IMR-90 (cell line): ENCODE measurements at regions not wholly inside any gene's neighbourhood (a gene's known extent, or its start where the extent isn't known, plus 50 kb on each side); places are given as distances from the start of the nearest gene placed in this dataset.
A peak's percentile ranks its signal among the peaks of the same experiment; 100 is the strongest.

Experiments
- ATAC-seq: fragments of 200-7000 bp; cut with Tn5 transposase; 2 replicates; pipeline ENCODE4 v1.9.1; 2020; ENCODE audit warnings: low read depth, mild to moderate bottlenecking, moderate library complexity
- BruUV-seq: library from RNA; stranded (reverse); fragments of 400-500 nt; replicated peaks from 2 replicates; lab custom pipeline; 2021; lab: Mats Ljungman, UMichigan
- CTCF ChIA-PET: fragments of 300-600 bp; formaldehyde crosslinking; extraction: SDS; loops from one replicate; lab custom pipeline; 2021; ENCODE audit warnings: antibody characterized with exemption; lab: Yijun Ruan, JAX
- POLR2A ChIA-PET: fragments of 300-600 bp; sonication (Branson Sonifier 250); formaldehyde crosslinking; loops from one replicate; lab custom pipeline; 2022; ENCODE audit warnings: antibody characterized with exemption; ENCODE audit not compliant: unreplicated experiment; lab: Charles Lee
- DNase-seq: peaks from one replicate; pipeline ENCODE4 v3.0.0; 2013
- H2AFZ ChIP-seq: replicated peaks from 2 replicates; pipeline ENCODE3; 2013; ENCODE audit warnings: low read length, mild to moderate bottlenecking; ENCODE audit not compliant: poor library complexity
- H2AK5ac ChIP-seq: 2 replicates; pipeline ENCODE4 v1.6.1; 2013; ENCODE audit warnings: low read depth, low read length, inconsistent platforms
- H2AK9ac ChIP-seq: replicated peaks from 2 replicates; pipeline ENCODE3; 2013; ENCODE audit warnings: mild to moderate bottlenecking, low read depth, low read length, moderate library complexity; ENCODE audit not compliant: poor library complexity
- H2BK120ac ChIP-seq: 2 replicates; pipeline ENCODE4 v1.6.1; 2013; ENCODE audit warnings: low read depth, low read length, inconsistent platforms
- H2BK15ac ChIP-seq: 3 replicates; pipeline ENCODE4 v1.6.1; 2013; ENCODE audit warnings: low read depth, low read length, inconsistent platforms
- H2BK20ac ChIP-seq: 2 replicates; pipeline ENCODE4 v1.6.1; 2013; ENCODE audit warnings: low read depth, mild to moderate bottlenecking, inconsistent platforms, low read length, moderate library complexity
- H2BK5ac ChIP-seq: 2 replicates; pipeline ENCODE4 v1.6.1; 2013; ENCODE audit warnings: mild to moderate bottlenecking, low read depth, low read length, inconsistent platforms; ENCODE audit not compliant: poor library complexity, severe bottlenecking
- H3K14ac ChIP-seq: replicated peaks from 2 replicates; pipeline ENCODE4 v1.6.1; 2013; ENCODE audit warnings: low read depth, low read length, inconsistent platforms
- H3K18ac ChIP-seq: 2 replicates; pipeline ENCODE4 v1.6.1; 2013; ENCODE audit warnings: low read depth, low read length, control low read depth
- H3K23ac ChIP-seq: 2 replicates; pipeline ENCODE4 v1.6.1; 2013; ENCODE audit warnings: low read depth, low read length, inconsistent platforms
- H3K27ac ChIP-seq: 2 replicates; pipeline ENCODE4 v1.5.1; 2013; ENCODE audit warnings: mild to moderate bottlenecking, control low read depth, low read length; ENCODE audit not compliant: insufficient read depth
- H3K27me3 ChIP-seq: 2 replicates; pipeline ENCODE4 v1.6.1; 2013; ENCODE audit warnings: low read length; ENCODE audit not compliant: control insufficient read depth, insufficient read depth
- H3K36me3 ChIP-seq: 2 replicates; pipeline ENCODE4 v1.6.1; 2013; ENCODE audit warnings: low read length, mixed read lengths; ENCODE audit not compliant: control insufficient read depth, insufficient read depth
- H3K4ac ChIP-seq: 2 replicates; pipeline ENCODE4 v1.6.1; 2013; ENCODE audit warnings: low read depth, low read length, inconsistent platforms
- H3K4me1 ChIP-seq: 2 replicates; pipeline ENCODE4 v1.6.1; 2013; ENCODE audit warnings: low read length, mixed read lengths; ENCODE audit not compliant: control insufficient read depth, insufficient read depth
- H3K4me2 ChIP-seq: 2 replicates; pipeline ENCODE4 v1.6.1; 2013; ENCODE audit warnings: low read depth, mild to moderate bottlenecking, control low read depth, low read length, moderate library complexity
- H3K4me3 ChIP-seq: 2 replicates; pipeline ENCODE4 v1.5.1; 2013; ENCODE audit warnings: low read depth, mild to moderate bottlenecking, control low read depth, low read length, moderate library complexity; ENCODE audit not compliant: insufficient read depth
- H3K56ac ChIP-seq: 2 replicates; pipeline ENCODE4 v1.6.1; 2013; ENCODE audit warnings: low read length, inconsistent platforms; ENCODE audit not compliant: insufficient read depth; ENCODE audit errors: extremely low read depth
- H3K79me1 ChIP-seq, 2 experiments: 2 replicates each; pipeline ENCODE4 v1.6.1; 2013; ENCODE audit warnings: low read length in 2 of 2, inconsistent platforms in 1 of 2, low read depth in 1 of 2
- H3K9ac ChIP-seq: 2 replicates; pipeline ENCODE4 v1.6.1; 2013; ENCODE audit warnings: low read depth, low read length, control low read depth
- H3K9me1 ChIP-seq: 2 replicates; pipeline ENCODE4 v1.6.1; 2013; ENCODE audit warnings: low read length, inconsistent platforms; ENCODE audit not compliant: insufficient read depth
- H3K9me3 ChIP-seq: 2 replicates; pipeline ENCODE4 v1.6.1; 2013; ENCODE audit warnings: low read length; ENCODE audit not compliant: control insufficient read depth, insufficient read depth
- H4K20me1 ChIP-seq: 2 replicates; pipeline ENCODE4 v1.6.1; 2013; ENCODE audit warnings: low read length, inconsistent platforms; ENCODE audit not compliant: insufficient read depth
- H4K5ac ChIP-seq: 2 replicates; pipeline ENCODE4 v1.6.1; 2013; ENCODE audit warnings: mild to moderate bottlenecking, low read depth, low read length, control low read depth
- H4K8ac ChIP-seq, 2 experiments: 2 replicates each; pipeline ENCODE4 v1.6.1; 2013; ENCODE audit warnings: low read depth in 2 of 2, low read length in 2 of 2, control low read depth in 1 of 2, inconsistent platforms in 1 of 2
- H4K91ac ChIP-seq: 2 replicates; pipeline ENCODE4 v1.6.1; 2013; ENCODE audit warnings: low read depth, low read length, inconsistent platforms; ENCODE audit not compliant: insufficient read depth
- FOS ChIP-seq: fragments of 150-350 bp; IDR thresholded peaks from 2 replicates; pipeline ENCODE4 v1.6.1; 2016; ENCODE audit warnings: low read depth, low read length
- POLR2A ChIP-seq: IDR thresholded peaks from 2 replicates; pipeline ENCODE4 v1.6.1; 2012; ENCODE audit warnings: mild to moderate bottlenecking, low read depth, low read length
- WGBS, 2 experiments: methylation state at CpG; one replicate each; pipeline versions ENCODE4 v1.1.5 to v1.1.7; 2013; ENCODE audit warnings: missing lambda C conversion rate in 2 of 2; ENCODE audit not compliant: insufficient read length in 1 of 2; ENCODE audit errors: extremely low coverage in 2 of 2; 5-methylcytosine and 5-hydroxymethylcytosine counted together
- dilution Hi-C: fragments of 300-500 bp; cut with HindIII; formaldehyde crosslinking; loops from one replicate; pipeline ENCODE4 v1.14.3; 2018; ENCODE audit warnings: low sequenced_read_pairs; ENCODE audit not compliant: unreplicated experiment
- in situ Hi-C: fragments of 300-500 bp; cut with MboI; formaldehyde crosslinking; loops from 3 replicates; pipeline ENCODE4 v1.14.3; 2019; ENCODE audit warnings: low sequenced_read_pairs, inconsistent platforms, mixed read lengths
- intact Hi-C: fragments of 100-400 bp; cut with micrococcal nuclease; formaldehyde crosslinking; loops from 2 replicates; pipeline ENCODE4 v1.10.0; 2022
- TF ChIP-seq, protein P1 (sequence below): conservative IDR thresholded peaks from 2 replicates; pipeline ENCODE4 v1.5.1; 2012; ENCODE audit warnings: mild to moderate bottlenecking, low read depth, low read length, improper control_type of control experiment
- TF ChIP-seq, protein P2 (sequence below): fragments of 150-350 bp; IDR thresholded peaks from 2 replicates; pipeline ENCODE4 v1.6.1; 2016; ENCODE audit warnings: low read depth, mild to moderate bottlenecking, low read length, moderate library complexity, borderline replicate concordance

DNA sequence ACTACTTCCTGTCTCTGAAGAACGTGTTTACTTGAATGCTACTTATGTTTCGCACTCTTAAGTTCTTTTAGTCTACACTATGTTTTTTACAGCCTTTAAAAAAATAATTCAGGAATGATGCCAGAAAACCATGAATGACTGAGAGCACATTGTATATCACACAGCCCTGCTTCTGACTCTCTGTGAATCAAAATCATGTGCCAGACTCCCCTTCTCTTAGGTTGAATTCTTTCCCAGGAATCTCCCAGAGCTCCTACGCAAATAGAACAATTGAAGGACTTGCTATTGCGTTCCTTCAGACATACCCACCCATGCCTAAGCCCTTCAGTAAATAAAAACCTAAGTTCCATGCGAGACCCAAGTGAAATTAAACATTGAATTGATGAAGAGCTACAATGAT, 782.0 kb upstream of the ALCAM start:
- no peak overlapping the region for H2BK15ac ChIP-seq
- H3K9ac ChIP-seq: no peak overlapping the region
- no peak overlapping the region for H3K4ac ChIP-seq
- H4K8ac ChIP-seq: no peak overlapping the region
- no peak overlapping the region for H3K23ac ChIP-seq
- H2BK5ac ChIP-seq: no peak overlapping the region
- H3K14ac ChIP-seq: no peak overlapping the region
- no peak overlapping the region for H3K4me2 ChIP-seq
- H4K20me1 ChIP-seq: no peaks in the 10 kb centered on the region
- no peaks in the 10 kb centered on the region for H3K4me1 ChIP-seq
- H2BK120ac ChIP-seq: no peak overlapping the region
- no peaks in the 10 kb centered on the region for H3K9me3 ChIP-seq
- H3K79me1 ChIP-seq: no peaks in the 10 kb centered on the region
- H2AK5ac ChIP-seq: no peak overlapping the region
- ATAC-seq: no peak
- WGBS, 2 experiments: 80% methylated on average over 1 of the region's 5 CpGs; no CpG with 5 or more reads in 1 of the 2 experiments
- no peak overlapping the region for H3K27ac ChIP-seq
- H3K18ac ChIP-seq: no peak overlapping the region
- H2AK9ac ChIP-seq: no peak overlapping the region
- no peak overlapping the region for H3K4me3 ChIP-seq
- no peak overlapping the region for H2AFZ ChIP-seq
- dilution Hi-C loops (no loop called here), intact Hi-C loops (no loop called here), in situ Hi-C loops (no loop called here)
- no peaks in the 10 kb centered on the region for H3K36me3 ChIP-seq
- ChIA-PET POLR2A (no interaction called here), CTCF (no interaction called here)
- DNase-seq: peak; percentile 6
- no peak overlapping the region for H4K5ac ChIP-seq
- H3K9me1 ChIP-seq: no peaks in the 10 kb centered on the region
- H2BK20ac ChIP-seq: no peak overlapping the region
- H3K56ac ChIP-seq: no peak overlapping the region
- TF ChIP-seq, protein P1, sequence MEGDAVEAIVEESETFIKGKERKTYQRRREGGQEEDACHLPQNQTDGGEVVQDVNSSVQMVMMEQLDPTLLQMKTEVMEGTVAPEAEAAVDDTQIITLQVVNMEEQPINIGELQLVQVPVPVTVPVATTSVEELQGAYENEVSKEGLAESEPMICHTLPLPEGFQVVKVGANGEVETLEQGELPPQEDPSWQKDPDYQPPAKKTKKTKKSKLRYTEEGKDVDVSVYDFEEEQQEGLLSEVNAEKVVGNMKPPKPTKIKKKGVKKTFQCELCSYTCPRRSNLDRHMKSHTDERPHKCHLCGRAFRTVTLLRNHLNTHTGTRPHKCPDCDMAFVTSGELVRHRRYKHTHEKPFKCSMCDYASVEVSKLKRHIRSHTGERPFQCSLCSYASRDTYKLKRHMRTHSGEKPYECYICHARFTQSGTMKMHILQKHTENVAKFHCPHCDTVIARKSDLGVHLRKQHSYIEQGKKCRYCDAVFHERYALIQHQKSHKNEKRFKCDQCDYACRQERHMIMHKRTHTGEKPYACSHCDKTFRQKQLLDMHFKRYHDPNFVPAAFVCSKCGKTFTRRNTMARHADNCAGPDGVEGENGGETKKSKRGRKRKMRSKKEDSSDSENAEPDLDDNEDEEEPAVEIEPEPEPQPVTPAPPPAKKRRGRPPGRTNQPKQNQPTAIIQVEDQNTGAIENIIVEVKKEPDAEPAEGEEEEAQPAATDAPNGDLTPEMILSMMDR: no peak
- TF ChIP-seq POLR2A: no peak
- TF ChIP-seq, protein P2, sequence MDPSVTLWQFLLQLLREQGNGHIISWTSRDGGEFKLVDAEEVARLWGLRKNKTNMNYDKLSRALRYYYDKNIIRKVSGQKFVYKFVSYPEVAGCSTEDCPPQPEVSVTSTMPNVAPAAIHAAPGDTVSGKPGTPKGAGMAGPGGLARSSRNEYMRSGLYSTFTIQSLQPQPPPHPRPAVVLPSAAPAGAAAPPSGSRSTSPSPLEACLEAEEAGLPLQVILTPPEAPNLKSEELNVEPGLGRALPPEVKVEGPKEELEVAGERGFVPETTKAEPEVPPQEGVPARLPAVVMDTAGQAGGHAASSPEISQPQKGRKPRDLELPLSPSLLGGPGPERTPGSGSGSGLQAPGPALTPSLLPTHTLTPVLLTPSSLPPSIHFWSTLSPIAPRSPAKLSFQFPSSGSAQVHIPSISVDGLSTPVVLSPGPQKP: no peak
- no peak for TF ChIP-seq FOS
- no TSS peak for BruUV-seq
- H4K91ac ChIP-seq: no peak overlapping the region
- no peaks in the 10 kb centered on the region for H3K27me3 ChIP-seq
